ENCODE measurements at regions not wholly inside any gene's neighbourhood (a gene's known extent, or its start where the extent isn't known, plus 50 kb on each side); places are given as distances from the start of the nearest gene placed in this dataset.
"Not testable (repeated sequence)": the region's sequence is repeated elsewhere in the genome, so short reads cannot be mapped to it uniquely, and the experiment has no call there.

DNA sequence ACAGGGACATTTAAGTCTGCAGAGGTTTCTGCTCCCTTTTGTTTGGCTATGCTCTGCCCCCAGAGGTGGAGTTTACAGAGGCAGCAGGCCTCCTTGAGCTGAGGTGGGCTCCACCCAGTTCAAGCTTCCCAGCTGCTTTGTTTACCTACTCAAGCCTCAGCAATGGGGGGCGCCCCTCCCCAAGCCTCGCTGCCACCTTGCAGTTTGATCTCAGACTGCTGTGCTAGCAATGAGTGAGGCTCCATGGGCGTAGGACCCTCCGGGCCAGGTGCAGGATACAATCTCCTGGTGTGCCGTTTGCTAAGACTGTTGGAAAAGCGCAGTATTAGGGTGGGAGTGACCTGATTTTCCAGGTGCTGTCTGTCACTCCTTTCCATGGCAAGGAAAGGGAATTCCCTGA lies 51.1 kb upstream of the CLVS2 start:
- not testable (repeated sequence) for DNase-seq (ENCODE audit: low read depth, low spot score)

More for the DNA sequence above, 51.1 kb upstream of the CLVS2 start:
- H3K4me3 ChIP-seq (ENCODE audit: low read length): not testable (repeated sequence)
